ENCODE measurements at regions not wholly inside any gene's neighbourhood (a gene's known extent, or its start where the extent isn't known, plus 50 kb on each side); places are given as distances from the start of the nearest gene placed in this dataset.

DNA sequence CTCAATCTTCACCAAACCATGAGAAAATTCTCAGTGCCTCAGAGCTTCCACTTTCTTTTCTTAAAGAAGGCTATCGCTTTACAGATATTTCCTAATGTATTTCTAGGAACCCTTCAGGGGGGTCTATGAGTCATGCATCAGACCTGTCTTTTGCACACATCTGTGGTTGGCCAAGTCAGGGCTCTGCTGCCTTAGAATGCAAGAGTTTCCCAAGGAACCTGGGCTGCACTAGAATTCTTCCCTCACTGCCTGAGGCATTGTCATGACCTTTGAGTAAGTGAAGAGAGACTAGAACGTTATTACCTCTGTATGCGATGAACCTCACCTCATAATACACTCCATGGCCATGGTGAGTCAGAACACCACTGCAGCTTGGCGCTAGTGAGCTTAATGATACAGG lies 365.0 kb upstream of the ID4 start:
- TF ChIP-seq EP300 (conservative IDR thresholded peaks at IDR 0.05; ENCODE audit: poor library complexity, severe bottlenecking) (no peak), RAD21 (conservative IDR thresholded peaks at IDR 0.05) (no peak), MXI1 (conservative IDR thresholded peaks at IDR 0.05; ENCODE audit: poor library complexity, severe bottlenecking) (no peak), TAF1 (IDR thresholded peaks at IDR 0.05; ENCODE audit: low read depth) (no peak), EZH2 (IDR thresholded peaks at IDR 0.05; ENCODE audit: borderline replicate concordance, insufficient read depth, low read length, poor library complexity, severe bottlenecking) (no peak), POLR2AphosphoS5 (IDR thresholded peaks at IDR 0.05) (no peak), SMC3 (conservative IDR thresholded peaks at IDR 0.05; ENCODE audit: poor library complexity) (no peak)
- TF ChIP-seq, protein P1, sequence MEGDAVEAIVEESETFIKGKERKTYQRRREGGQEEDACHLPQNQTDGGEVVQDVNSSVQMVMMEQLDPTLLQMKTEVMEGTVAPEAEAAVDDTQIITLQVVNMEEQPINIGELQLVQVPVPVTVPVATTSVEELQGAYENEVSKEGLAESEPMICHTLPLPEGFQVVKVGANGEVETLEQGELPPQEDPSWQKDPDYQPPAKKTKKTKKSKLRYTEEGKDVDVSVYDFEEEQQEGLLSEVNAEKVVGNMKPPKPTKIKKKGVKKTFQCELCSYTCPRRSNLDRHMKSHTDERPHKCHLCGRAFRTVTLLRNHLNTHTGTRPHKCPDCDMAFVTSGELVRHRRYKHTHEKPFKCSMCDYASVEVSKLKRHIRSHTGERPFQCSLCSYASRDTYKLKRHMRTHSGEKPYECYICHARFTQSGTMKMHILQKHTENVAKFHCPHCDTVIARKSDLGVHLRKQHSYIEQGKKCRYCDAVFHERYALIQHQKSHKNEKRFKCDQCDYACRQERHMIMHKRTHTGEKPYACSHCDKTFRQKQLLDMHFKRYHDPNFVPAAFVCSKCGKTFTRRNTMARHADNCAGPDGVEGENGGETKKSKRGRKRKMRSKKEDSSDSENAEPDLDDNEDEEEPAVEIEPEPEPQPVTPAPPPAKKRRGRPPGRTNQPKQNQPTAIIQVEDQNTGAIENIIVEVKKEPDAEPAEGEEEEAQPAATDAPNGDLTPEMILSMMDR (IDR thresholded peaks at IDR 0.05; ENCODE audit: poor library complexity, severe bottlenecking): no peak
- TF ChIP-seq, protein P2, sequence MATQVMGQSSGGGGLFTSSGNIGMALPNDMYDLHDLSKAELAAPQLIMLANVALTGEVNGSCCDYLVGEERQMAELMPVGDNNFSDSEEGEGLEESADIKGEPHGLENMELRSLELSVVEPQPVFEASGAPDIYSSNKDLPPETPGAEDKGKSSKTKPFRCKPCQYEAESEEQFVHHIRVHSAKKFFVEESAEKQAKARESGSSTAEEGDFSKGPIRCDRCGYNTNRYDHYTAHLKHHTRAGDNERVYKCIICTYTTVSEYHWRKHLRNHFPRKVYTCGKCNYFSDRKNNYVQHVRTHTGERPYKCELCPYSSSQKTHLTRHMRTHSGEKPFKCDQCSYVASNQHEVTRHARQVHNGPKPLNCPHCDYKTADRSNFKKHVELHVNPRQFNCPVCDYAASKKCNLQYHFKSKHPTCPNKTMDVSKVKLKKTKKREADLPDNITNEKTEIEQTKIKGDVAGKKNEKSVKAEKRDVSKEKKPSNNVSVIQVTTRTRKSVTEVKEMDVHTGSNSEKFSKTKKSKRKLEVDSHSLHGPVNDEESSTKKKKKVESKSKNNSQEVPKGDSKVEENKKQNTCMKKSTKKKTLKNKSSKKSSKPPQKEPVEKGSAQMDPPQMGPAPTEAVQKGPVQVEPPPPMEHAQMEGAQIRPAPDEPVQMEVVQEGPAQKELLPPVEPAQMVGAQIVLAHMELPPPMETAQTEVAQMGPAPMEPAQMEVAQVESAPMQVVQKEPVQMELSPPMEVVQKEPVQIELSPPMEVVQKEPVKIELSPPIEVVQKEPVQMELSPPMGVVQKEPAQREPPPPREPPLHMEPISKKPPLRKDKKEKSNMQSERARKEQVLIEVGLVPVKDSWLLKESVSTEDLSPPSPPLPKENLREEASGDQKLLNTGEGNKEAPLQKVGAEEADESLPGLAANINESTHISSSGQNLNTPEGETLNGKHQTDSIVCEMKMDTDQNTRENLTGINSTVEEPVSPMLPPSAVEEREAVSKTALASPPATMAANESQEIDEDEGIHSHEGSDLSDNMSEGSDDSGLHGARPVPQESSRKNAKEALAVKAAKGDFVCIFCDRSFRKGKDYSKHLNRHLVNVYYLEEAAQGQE (IDR thresholded peaks at IDR 0.05; ENCODE audit: borderline replicate concordance): no peak
